Panc1 (cell line): ENCODE measurements at regions not wholly inside any gene's neighbourhood (a gene's known extent, or its start where the extent isn't known, plus 50 kb on each side); places are given as distances from the start of the nearest gene placed in this dataset.

Experiments
- ATAC-seq: fragments of 200-7000 bp; cut with Tn5 transposase; 2 replicates; pipeline ENCODE4 v1.9.1; 2020; ENCODE audit warnings: mild to moderate bottlenecking, moderate library complexity
- BruUV-seq: library from RNA; stranded (reverse); fragments of 400-500 nt; replicated peaks from 2 replicates; lab custom pipeline; 2021; lab: Mats Ljungman, UMichigan
- CTCF ChIA-PET: fragments of 300-600 bp; sonication (Branson Sonifier 250); formaldehyde crosslinking; loops from one replicate; lab custom pipeline; 2022; ENCODE audit warnings: antibody characterized with exemption; lab: Charles Lee
- POLR2A ChIA-PET: fragments of 300-600 bp; sonication (Branson Sonifier 250); formaldehyde crosslinking; loops from one replicate; lab custom pipeline; 2022; ENCODE audit warnings: antibody characterized with exemption; lab: Charles Lee
- DNase-seq: peaks from one replicate; pipeline ENCODE4 v3.0.0-alpha.2; 2010; ENCODE audit warnings: low read depth, low spot score
- H3K27ac ChIP-seq: 2 replicates; pipeline ENCODE4 v1.5.1; 2011; ENCODE audit warnings: mild to moderate bottlenecking, low read length, inconsistent platforms
- H3K27me3 ChIP-seq: fragments of 200-500 bp; sonication (Bioruptor generic); 2 replicates; pipeline ENCODE4 v1.6.0; 2014; ENCODE audit warnings: low read length, inconsistent platforms; ENCODE audit not compliant: control insufficient read depth, insufficient read depth
- H3K36me3 ChIP-seq: fragments of 200-500 bp; sonication (Bioruptor generic); 2 replicates; pipeline ENCODE4 v1.5.1; 2014; ENCODE audit warnings: inconsistent platforms, mild to moderate bottlenecking, low read length, moderate library complexity; ENCODE audit not compliant: control insufficient read depth, insufficient read depth
- H3K4me1 ChIP-seq: 2 replicates; pipeline ENCODE4 v1.5.1; 2011; ENCODE audit warnings: inconsistent platforms, mild to moderate bottlenecking, low read length, moderate library complexity; ENCODE audit not compliant: control insufficient read depth, insufficient read depth
- H3K4me3 ChIP-seq, 2 experiments: 2 replicates each; pipeline ENCODE4 v1.5.1; 2011 to 2012; ENCODE audit warnings: low read depth in 2 of 2, low read length in 2 of 2, mild to moderate bottlenecking in 2 of 2, inconsistent platforms in 1 of 2, moderate library complexity in 1 of 2
- H3K9me3 ChIP-seq: fragments of 200-500 bp; sonication (Bioruptor generic); 2 replicates; pipeline ENCODE4 v1.5.1; 2014; ENCODE audit warnings: low read depth, mild to moderate bottlenecking, inconsistent platforms, low read length, moderate library complexity; ENCODE audit not compliant: control insufficient read depth, insufficient read depth
- POLR2AphosphoS5 ChIP-seq: IDR thresholded peaks from 2 replicates; pipeline ENCODE4 v1.6.1; 2012; ENCODE audit warnings: mild to moderate bottlenecking, low read depth, low read length, moderate library complexity
- SIN3A ChIP-seq: IDR thresholded peaks from 2 replicates; pipeline ENCODE4 v1.6.1; 2012; ENCODE audit warnings: low read depth, mild to moderate bottlenecking, low read length, moderate library complexity, borderline replicate concordance; ENCODE audit not compliant: insufficient read depth
- TCF7L2 ChIP-seq: IDR thresholded peaks from 2 replicates; pipeline ENCODE4 v1.6.1; 2011; ENCODE audit warnings: mild to moderate bottlenecking, low read depth, low read length, inconsistent platforms
- in situ Hi-C: cut with HindIII; loops from 2 replicates; pipeline ENCODE4 v1.10.0; 2016; ENCODE audit warnings: low sequenced_read_pairs, low pct_unique_long_range_greater_than_20kb
- intact Hi-C: fragments of 100-400 bp; cut with micrococcal nuclease; formaldehyde crosslinking; loops from one replicate; pipeline ENCODE4 v1.10.0; 2022; ENCODE audit not compliant: unreplicated experiment
- TF ChIP-seq, protein P1 (sequence below), 2 experiments: IDR thresholded peaks; 2 replicates each; pipeline ENCODE4 v1.6.1; 2011 to 2012; ENCODE audit warnings: low read depth in 2 of 2, control low read depth in 1 of 2, low read length in 1 of 2, mild to moderate bottlenecking in 1 of 2, moderate library complexity in 1 of 2; ENCODE audit not compliant: insufficient read depth in 1 of 2
- TF ChIP-seq, protein P2 (sequence below): fragments of 450-650 bp; IDR thresholded peaks from 2 replicates; pipeline ENCODE4 v1.5.1; 2017; ENCODE audit warnings: mild to moderate bottlenecking

DNA sequence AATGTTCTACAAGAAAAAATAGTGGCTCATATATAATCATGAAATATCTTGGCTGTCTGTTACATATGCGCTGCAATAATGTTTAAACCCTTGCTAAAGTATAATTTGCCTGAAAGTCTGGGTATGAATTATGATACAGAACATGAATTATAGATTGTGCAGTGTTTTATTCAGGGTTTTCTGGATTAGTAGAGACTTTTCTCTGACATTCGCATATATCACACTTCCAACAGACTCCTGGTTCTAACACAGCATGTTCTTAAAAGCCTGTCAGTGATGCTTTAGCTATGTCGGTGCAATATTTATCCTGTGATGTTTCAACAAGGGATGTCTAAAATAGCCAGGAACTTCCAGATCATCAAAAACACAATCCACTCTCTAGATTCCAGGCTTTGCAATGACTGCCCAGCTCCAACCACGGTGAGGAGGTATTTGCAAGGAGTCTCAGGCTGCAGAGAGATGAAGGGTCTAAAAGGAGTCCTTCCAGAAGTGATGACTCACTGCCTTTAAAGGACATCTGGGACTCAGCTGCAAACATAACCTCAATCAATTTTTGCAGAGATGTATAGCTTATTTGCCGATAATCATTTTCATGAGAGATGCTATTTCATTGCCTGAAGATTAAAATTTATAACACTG is 69.4 kb downstream of the RWDD4 start:
- H3K27ac ChIP-seq: no peak overlapping the region
- no peak overlapping the region for H3K4me3 ChIP-seq
- in situ Hi-C loops (no loop called here), intact Hi-C loops (no loop called here)
- H3K27me3 ChIP-seq: no peaks in the 10 kb centered on the region
- BruUV-seq: no TSS peak
- POLR2A ChIA-PET: no interaction called here
- CTCF ChIA-PET: no interaction called here
- DNase-seq (no peak), ATAC-seq (no peak)
- H3K4me1 ChIP-seq: no peaks in the 10 kb centered on the region
- no peaks in the 10 kb centered on the region for H3K36me3 ChIP-seq
- H3K9me3 ChIP-seq: no peaks in the 10 kb centered on the region
- TF ChIP-seq SIN3A (no peak), TCF7L2 (no peak), POLR2AphosphoS5 (no peak)
- TF ChIP-seq, protein P1, sequence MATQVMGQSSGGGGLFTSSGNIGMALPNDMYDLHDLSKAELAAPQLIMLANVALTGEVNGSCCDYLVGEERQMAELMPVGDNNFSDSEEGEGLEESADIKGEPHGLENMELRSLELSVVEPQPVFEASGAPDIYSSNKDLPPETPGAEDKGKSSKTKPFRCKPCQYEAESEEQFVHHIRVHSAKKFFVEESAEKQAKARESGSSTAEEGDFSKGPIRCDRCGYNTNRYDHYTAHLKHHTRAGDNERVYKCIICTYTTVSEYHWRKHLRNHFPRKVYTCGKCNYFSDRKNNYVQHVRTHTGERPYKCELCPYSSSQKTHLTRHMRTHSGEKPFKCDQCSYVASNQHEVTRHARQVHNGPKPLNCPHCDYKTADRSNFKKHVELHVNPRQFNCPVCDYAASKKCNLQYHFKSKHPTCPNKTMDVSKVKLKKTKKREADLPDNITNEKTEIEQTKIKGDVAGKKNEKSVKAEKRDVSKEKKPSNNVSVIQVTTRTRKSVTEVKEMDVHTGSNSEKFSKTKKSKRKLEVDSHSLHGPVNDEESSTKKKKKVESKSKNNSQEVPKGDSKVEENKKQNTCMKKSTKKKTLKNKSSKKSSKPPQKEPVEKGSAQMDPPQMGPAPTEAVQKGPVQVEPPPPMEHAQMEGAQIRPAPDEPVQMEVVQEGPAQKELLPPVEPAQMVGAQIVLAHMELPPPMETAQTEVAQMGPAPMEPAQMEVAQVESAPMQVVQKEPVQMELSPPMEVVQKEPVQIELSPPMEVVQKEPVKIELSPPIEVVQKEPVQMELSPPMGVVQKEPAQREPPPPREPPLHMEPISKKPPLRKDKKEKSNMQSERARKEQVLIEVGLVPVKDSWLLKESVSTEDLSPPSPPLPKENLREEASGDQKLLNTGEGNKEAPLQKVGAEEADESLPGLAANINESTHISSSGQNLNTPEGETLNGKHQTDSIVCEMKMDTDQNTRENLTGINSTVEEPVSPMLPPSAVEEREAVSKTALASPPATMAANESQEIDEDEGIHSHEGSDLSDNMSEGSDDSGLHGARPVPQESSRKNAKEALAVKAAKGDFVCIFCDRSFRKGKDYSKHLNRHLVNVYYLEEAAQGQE (IDR thresholded peaks at IDR 0.05; ENCODE audit: insufficient read depth in 1 of 2, low read depth in 2 of 2, low read length in 1 of 2): no peak
- TF ChIP-seq, protein P2, sequence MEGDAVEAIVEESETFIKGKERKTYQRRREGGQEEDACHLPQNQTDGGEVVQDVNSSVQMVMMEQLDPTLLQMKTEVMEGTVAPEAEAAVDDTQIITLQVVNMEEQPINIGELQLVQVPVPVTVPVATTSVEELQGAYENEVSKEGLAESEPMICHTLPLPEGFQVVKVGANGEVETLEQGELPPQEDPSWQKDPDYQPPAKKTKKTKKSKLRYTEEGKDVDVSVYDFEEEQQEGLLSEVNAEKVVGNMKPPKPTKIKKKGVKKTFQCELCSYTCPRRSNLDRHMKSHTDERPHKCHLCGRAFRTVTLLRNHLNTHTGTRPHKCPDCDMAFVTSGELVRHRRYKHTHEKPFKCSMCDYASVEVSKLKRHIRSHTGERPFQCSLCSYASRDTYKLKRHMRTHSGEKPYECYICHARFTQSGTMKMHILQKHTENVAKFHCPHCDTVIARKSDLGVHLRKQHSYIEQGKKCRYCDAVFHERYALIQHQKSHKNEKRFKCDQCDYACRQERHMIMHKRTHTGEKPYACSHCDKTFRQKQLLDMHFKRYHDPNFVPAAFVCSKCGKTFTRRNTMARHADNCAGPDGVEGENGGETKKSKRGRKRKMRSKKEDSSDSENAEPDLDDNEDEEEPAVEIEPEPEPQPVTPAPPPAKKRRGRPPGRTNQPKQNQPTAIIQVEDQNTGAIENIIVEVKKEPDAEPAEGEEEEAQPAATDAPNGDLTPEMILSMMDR: no peak
